Vagina (tissue), 2 donors: ENCODE measurements at regions not wholly inside any gene's neighbourhood (a gene's known extent, or its start where the extent isn't known, plus 50 kb on each side); places are given as distances from the start of the nearest gene placed in this dataset.

Source experiments
- DNase-seq, 2 donors: peaks; one replicate each; pipeline ENCODE4 v3.0.0-alpha.2; 2017; ENCODE audit errors: extremely low spot score in 2 of 2
- H3K27ac ChIP-seq: fragments of 200-600 bp; sonication (generic); one replicate; pipeline ENCODE4 v1.5.1; 2019
- H3K27me3 ChIP-seq: fragments of 200-600 bp; sonication (generic); one replicate; pipeline ENCODE4 v1.5.1; 2019
- H3K36me3 ChIP-seq, 2 donors: fragments of 200-600 bp; sonication (generic); one replicate each; pipeline ENCODE4 v1.5.1; 2017 to 2019
- H3K4me1 ChIP-seq: fragments of 200-600 bp; sonication (generic); one replicate; pipeline ENCODE4 v1.5.1; 2019
- H3K4me3 ChIP-seq, 2 donors: fragments of 200-600 bp; sonication (generic); 1 replicate in 1 of 2; 2 replicates in 1 of 2; pipeline ENCODE4 v1.5.1; 2016 to 2019
- H3K9me3 ChIP-seq: fragments of 200-600 bp; sonication (generic); one replicate; pipeline ENCODE4 v1.5.1; 2019
- CTCF ChIP-seq, 3 experiments: fragments of 450-650 bp in 2 of 3; fragments of 200-600 bp in 1 of 3; sonication (generic) in 1 of 3; IDR thresholded peaks; one replicate each; pipeline ENCODE4 v1.5.1; 2017 to 2019; ENCODE audit warnings: antibody characterized with exemption in 3 of 3, mild to moderate bottlenecking in 2 of 3, moderate library complexity in 2 of 3
- POLR2A ChIP-seq, 2 donors: fragments of 450-650 bp; IDR thresholded peaks; one replicate each; pipeline ENCODE4 v1.6.1; 2017; ENCODE audit warnings: antibody characterized with exemption in 2 of 2, mild to moderate bottlenecking in 2 of 2, moderate library complexity in 2 of 2
- POLR2AphosphoS5 ChIP-seq, 2 donors: sonication (generic); formaldehyde crosslinking; IDR thresholded peaks; one replicate each; pipeline ENCODE4 v1.9.0; 2017; ENCODE audit warnings: antibody characterized with exemption in 2 of 2, mild to moderate bottlenecking in 2 of 2, low read depth in 1 of 2; ENCODE audit not compliant: insufficient read depth in 1 of 2
- intact Hi-C: fragments of 100-400 bp; cut with DNase I; formaldehyde crosslinking; loops from one replicate; pipeline ENCODE4 v1.15.1; 2023

GRCh38 chr15:46260937-46261336 lies 626.1 kb downstream of the SQOR start:
- TF ChIP-seq CTCF (IDR thresholded peaks at IDR 0.05), result no peak
- no peak for TF ChIP-seq POLR2AphosphoS5 (IDR thresholded peaks at IDR 0.05; ENCODE audit: insufficient read depth in 1 of 2, low read depth in 1 of 2)
- TF ChIP-seq POLR2A (IDR thresholded peaks at IDR 0.05), result no peak
- no peak for DNase-seq
- no peaks in the 10 kb centered on the region for H3K9me3 ChIP-seq
- no peak overlapping the region for H3K4me3 ChIP-seq
- H3K27me3 ChIP-seq, result no peaks in the 10 kb centered on the region
- H3K36me3 ChIP-seq, result no peaks in the 10 kb centered on the region
- H3K4me1 ChIP-seq, result no peaks in the 10 kb centered on the region
- intact Hi-C loops, result no loop called here
- no peak overlapping the region for H3K27ac ChIP-seq

- TF ChIP-seq POLR2A (IDR thresholded peaks at IDR 0.05), result no peak
- no peak for TF ChIP-seq CTCF (IDR thresholded peaks at IDR 0.05)
- no peak for TF ChIP-seq POLR2AphosphoS5 (IDR thresholded peaks at IDR 0.05; ENCODE audit: insufficient read depth in 1 of 2, low read depth in 1 of 2)
- intact Hi-C loops, result no loop called here
- no peak overlapping the region for H3K27ac ChIP-seq
- H3K9me3 ChIP-seq, result no peaks in the 10 kb centered on the region
- no peaks in the 10 kb centered on the region for H3K4me1 ChIP-seq
- H3K36me3 ChIP-seq, result no peaks in the 10 kb centered on the region
- H3K4me3 ChIP-seq, result no peak overlapping the region
- no peaks in the 10 kb centered on the region for H3K27me3 ChIP-seq
- no peak for DNase-seq
Measured at GRCh38 chr15:46265664-46266347, 631.0 kb downstream of the SQOR start.

GRCh38 chr15:46266661-46267060 lies 631.8 kb downstream of the SQOR start:
- Histone ChIP-seq H3K36me3 (no peaks in the 10 kb centered on the region), H3K9me3 (no peaks in the 10 kb centered on the region), H3K4me1 (no peaks in the 10 kb centered on the region), H3K27ac (no peak overlapping the region), H3K4me3 (no peak overlapping the region), H3K27me3 (no peaks in the 10 kb centered on the region)
- no peak for TF ChIP-seq POLR2AphosphoS5 (IDR thresholded peaks at IDR 0.05; ENCODE audit: insufficient read depth in 1 of 2, low read depth in 1 of 2)
- no peak for TF ChIP-seq CTCF (IDR thresholded peaks at IDR 0.05)
- no peak for TF ChIP-seq POLR2A (IDR thresholded peaks at IDR 0.05)
- intact Hi-C loops, result no loop called here
- DNase-seq, result no peak

- intact Hi-C loops, result no loop called here
- no peak for DNase-seq
- H3K4me1 ChIP-seq, result no peaks in the 10 kb centered on the region
- no peaks in the 10 kb centered on the region for H3K27me3 ChIP-seq
- H3K4me3 ChIP-seq, result no peak overlapping the region
- H3K27ac ChIP-seq, result no peak overlapping the region
- TF ChIP-seq CTCF (IDR thresholded peaks at IDR 0.05) (no peak), POLR2A (IDR thresholded peaks at IDR 0.05) (no peak), POLR2AphosphoS5 (IDR thresholded peaks at IDR 0.05; ENCODE audit: insufficient read depth in 1 of 2, low read depth in 1 of 2) (no peak)
- H3K36me3 ChIP-seq, result no peaks in the 10 kb centered on the region
- no peaks in the 10 kb centered on the region for H3K9me3 ChIP-seq
Measured at GRCh38 chr15:46270481-46271147, 635.8 kb downstream of the SQOR start.

- intact Hi-C loops, result no loop called here
- TF ChIP-seq POLR2AphosphoS5 (IDR thresholded peaks at IDR 0.05; ENCODE audit: insufficient read depth in 1 of 2, low read depth in 1 of 2), result no peak
- TF ChIP-seq CTCF (IDR thresholded peaks at IDR 0.05), result no peak
- TF ChIP-seq POLR2A (IDR thresholded peaks at IDR 0.05), result no peak
- H3K9me3 ChIP-seq, result no peaks in the 10 kb centered on the region
- H3K4me1 ChIP-seq, result no peaks in the 10 kb centered on the region
- H3K4me3 ChIP-seq, result no peak overlapping the region
- H3K27me3 ChIP-seq, result no peaks in the 10 kb centered on the region
- no peaks in the 10 kb centered on the region for H3K36me3 ChIP-seq
- H3K27ac ChIP-seq, result no peak overlapping the region
- no peak for DNase-seq
Measured at GRCh38 chr15:46275701-46276100, 640.9 kb downstream of the SQOR start.
